PFSK-1 (cell line): ENCODE measurements at regions not wholly inside any gene's neighbourhood (a gene's known extent, or its start where the extent isn't known, plus 50 kb on each side); places are given as distances from the start of the nearest gene placed in this dataset.

ENCODE experiments used
- FOXP2 ChIP-seq: optimal IDR thresholded peaks from 2 replicates; pipeline ENCODE3; 2011; ENCODE audit warnings: borderline replicate concordance, control low read depth, inconsistent platforms; ENCODE audit not compliant: insufficient read depth; ENCODE audit errors: extremely low read length, extremely low read depth
- POLR2AphosphoS5 ChIP-seq: IDR thresholded peaks from 2 replicates; pipeline ENCODE4 v1.6.1; 2012; ENCODE audit warnings: low read depth, mild to moderate bottlenecking, control low read depth, low read length, moderate library complexity
- SIN3A ChIP-seq: IDR thresholded peaks from 2 replicates; pipeline ENCODE4 v1.6.1; 2012; ENCODE audit warnings: mild to moderate bottlenecking, low read length, moderate library complexity, borderline replicate concordance; ENCODE audit not compliant: insufficient read depth
- TAF1 ChIP-seq: IDR thresholded peaks from 2 replicates; pipeline ENCODE4 v1.6.1; 2012; ENCODE audit warnings: low read length, control low read depth, borderline replicate concordance; ENCODE audit not compliant: insufficient read depth
- TF ChIP-seq, protein P1 (sequence below), 2 experiments: IDR thresholded peaks; 2 replicates each; pipeline versions ENCODE4 v1.6.1 to v1.8.0; 2011 to 2012; ENCODE audit warnings: low read depth in 2 of 2, low read length in 2 of 2, control low read depth in 1 of 2, inconsistent platforms in 1 of 2, mild to moderate bottlenecking in 1 of 2, moderate library complexity in 1 of 2; ENCODE audit not compliant: insufficient read depth in 1 of 2

DNA sequence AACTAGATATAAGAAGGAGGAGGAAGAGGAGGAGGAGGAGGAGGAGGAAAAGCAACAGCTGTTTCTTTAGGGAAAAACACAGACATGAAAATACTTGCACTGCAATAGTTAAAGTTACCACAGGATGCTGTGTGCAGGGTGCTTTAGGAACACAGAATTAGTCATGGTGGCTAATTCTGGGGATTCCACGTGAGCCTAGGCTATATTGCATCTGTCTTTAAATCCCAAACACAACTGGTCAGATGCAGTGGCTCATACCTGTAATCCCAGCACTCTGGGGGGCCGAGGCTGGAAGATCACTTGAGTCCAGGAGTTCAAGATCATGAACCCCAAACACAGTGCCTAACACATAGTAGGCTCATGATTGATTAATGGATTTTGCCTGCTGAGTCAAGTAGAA lies 155.3 kb upstream of the C16orf82 start:
- TF ChIP-seq POLR2AphosphoS5 (no peak), SIN3A (no peak), TAF1 (no peak), FOXP2 (no peak)
- TF ChIP-seq, protein P1, sequence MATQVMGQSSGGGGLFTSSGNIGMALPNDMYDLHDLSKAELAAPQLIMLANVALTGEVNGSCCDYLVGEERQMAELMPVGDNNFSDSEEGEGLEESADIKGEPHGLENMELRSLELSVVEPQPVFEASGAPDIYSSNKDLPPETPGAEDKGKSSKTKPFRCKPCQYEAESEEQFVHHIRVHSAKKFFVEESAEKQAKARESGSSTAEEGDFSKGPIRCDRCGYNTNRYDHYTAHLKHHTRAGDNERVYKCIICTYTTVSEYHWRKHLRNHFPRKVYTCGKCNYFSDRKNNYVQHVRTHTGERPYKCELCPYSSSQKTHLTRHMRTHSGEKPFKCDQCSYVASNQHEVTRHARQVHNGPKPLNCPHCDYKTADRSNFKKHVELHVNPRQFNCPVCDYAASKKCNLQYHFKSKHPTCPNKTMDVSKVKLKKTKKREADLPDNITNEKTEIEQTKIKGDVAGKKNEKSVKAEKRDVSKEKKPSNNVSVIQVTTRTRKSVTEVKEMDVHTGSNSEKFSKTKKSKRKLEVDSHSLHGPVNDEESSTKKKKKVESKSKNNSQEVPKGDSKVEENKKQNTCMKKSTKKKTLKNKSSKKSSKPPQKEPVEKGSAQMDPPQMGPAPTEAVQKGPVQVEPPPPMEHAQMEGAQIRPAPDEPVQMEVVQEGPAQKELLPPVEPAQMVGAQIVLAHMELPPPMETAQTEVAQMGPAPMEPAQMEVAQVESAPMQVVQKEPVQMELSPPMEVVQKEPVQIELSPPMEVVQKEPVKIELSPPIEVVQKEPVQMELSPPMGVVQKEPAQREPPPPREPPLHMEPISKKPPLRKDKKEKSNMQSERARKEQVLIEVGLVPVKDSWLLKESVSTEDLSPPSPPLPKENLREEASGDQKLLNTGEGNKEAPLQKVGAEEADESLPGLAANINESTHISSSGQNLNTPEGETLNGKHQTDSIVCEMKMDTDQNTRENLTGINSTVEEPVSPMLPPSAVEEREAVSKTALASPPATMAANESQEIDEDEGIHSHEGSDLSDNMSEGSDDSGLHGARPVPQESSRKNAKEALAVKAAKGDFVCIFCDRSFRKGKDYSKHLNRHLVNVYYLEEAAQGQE (IDR thresholded peaks at IDR 0.05; ENCODE audit: insufficient read depth in 1 of 2, low read depth in 2 of 2, low read length in 2 of 2): no peak

DNA sequence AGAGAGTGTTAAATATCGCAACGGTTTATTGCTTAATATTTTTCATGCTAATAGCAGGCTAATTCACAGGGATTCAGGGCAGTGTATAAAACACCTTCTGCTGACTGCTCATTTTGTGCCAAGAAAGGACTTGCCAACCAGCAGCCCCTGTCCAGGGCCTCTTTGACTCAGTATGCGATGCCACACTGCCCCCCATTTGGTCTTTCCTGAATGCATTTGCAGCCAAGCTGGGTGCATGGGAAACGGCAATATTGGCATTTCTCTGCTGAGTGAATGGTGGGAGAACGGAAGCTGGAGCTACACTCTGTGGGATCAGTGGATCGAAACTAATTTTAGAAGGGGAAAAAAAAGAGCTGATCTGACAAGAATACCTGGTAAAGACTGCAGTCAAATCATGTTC lies 152.9 kb upstream of the C16orf82 start:
- no peak for TF ChIP-seq TAF1
- no peak for TF ChIP-seq POLR2AphosphoS5
- TF ChIP-seq SIN3A: no peak
- TF ChIP-seq FOXP2: no peak
- TF ChIP-seq, protein P1 (IDR thresholded peaks at IDR 0.05; ENCODE audit: insufficient read depth in 1 of 2, low read depth in 2 of 2, low read length in 2 of 2): no peak

DNA sequence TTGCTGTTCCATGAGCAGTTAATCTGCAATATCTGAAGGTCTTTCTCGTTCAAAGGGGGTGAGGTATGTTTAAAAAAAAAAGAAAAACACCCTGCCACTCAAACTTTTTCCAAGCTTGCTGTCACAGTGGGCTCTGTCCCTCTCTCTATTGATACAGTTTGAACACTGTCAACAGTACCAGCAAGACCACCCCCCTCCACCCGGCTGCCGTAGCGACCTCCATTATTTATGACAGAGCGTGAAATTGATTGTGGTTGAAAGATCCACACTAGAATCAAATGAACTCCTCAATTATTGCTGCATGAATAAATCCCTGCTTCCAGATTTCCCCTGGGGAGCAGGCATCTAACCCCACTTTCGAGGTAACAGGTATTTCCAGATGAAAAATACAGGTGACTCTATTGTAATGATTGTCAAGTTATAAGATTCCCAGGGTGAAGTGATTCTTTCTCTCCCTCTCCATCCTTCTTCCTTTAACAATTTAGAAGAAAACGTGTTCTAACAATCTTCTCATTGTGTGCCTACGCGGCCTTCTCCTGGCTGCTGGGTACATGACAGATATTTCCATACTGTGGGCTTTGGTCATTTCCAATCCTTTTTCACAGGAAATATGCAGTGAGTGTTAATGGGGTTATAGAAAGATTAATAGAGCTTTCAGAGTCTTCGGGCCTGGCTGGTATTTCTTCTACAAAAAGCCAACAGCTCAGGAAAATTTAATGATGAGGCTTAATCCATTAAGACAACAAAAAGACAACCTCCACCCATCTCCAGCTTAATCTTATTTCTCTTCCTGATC lies 135.7 kb upstream of the C16orf82 start:
- TF ChIP-seq, protein P1 (IDR thresholded peaks at IDR 0.05; ENCODE audit: insufficient read depth in 1 of 2, low read depth in 2 of 2, low read length in 2 of 2): no peak
- no peak for TF ChIP-seq TAF1
- TF ChIP-seq FOXP2: no peak
- TF ChIP-seq POLR2AphosphoS5: no peak
- no peak for TF ChIP-seq SIN3A

DNA sequence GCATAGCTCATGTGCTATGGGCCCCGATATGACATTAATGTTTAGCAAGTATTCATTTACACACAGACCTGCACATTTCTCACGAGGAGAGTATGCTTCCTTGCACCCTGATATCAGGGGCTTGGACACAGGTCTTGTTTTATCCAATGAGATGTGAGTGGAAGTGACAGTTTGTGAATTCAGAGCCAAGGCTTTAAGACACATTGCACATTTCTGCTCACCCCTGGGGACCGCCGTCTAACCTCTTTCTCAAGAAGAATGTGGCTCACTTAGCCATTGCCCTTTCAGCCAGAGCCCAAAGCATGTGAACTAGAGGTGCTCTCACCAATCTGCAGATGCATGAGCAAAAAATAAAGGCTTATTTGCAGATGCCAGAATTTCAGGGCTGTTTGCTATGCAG lies 116.1 kb upstream of the C16orf82 start:
- TF ChIP-seq FOXP2: no peak
- TF ChIP-seq TAF1: no peak
- TF ChIP-seq, protein P1 (IDR thresholded peaks at IDR 0.05; ENCODE audit: insufficient read depth in 1 of 2, low read depth in 2 of 2, low read length in 2 of 2): no peak
- TF ChIP-seq SIN3A: no peak
- TF ChIP-seq POLR2AphosphoS5: no peak
